SK-N-SH treated with all-trans-retinoic acid at 6 μM for 48 hours (cell line): ENCODE measurements at regions not wholly inside any gene's neighbourhood (a gene's known extent, or its start where the extent isn't known, plus 50 kb on each side); places are given as distances from the start of the nearest gene placed in this dataset.
A peak's percentile ranks its signal among the peaks of the same experiment; 100 is the strongest.

ENCODE experiments used
- ARNTL ChIP-seq: fragments of 450-650 bp; formaldehyde crosslinking; IDR thresholded peaks from 2 replicates; pipeline ENCODE4 v1.5.0; 2020; ENCODE audit warnings: low read depth, mild to moderate bottlenecking, moderate library complexity, borderline replicate concordance
- CSDC2 ChIP-seq: fragments of 250-450 bp; sonication (Bioruptor Pico); IDR thresholded peaks from 2 replicates; pipeline ENCODE4 v1.5.0; 2020; ENCODE audit warnings: mild to moderate bottlenecking, moderate library complexity
- ESRRG ChIP-seq: fragments of 250-450 bp; sonication (Bioruptor Pico); IDR thresholded peaks from 2 replicates; pipeline ENCODE4 v1.6.1; 2021; ENCODE audit warnings: mild to moderate bottlenecking
- GLIS3 ChIP-seq: fragments of 250-450 bp; sonication (Bioruptor Pico); IDR thresholded peaks from 2 replicates; pipeline ENCODE4 v1.5.0; 2020; ENCODE audit warnings: mild to moderate bottlenecking, moderate library complexity
- ISL1 ChIP-seq: fragments of 250-450 bp; sonication (Bioruptor Pico); IDR thresholded peaks from 2 replicates; pipeline ENCODE4 v2.1.2; 2022; ENCODE audit warnings: mild to moderate bottlenecking, moderate library complexity
- OSR1 ChIP-seq: fragments of 250-450 bp; sonication (Bioruptor Pico); IDR thresholded peaks from 2 replicates; pipeline ENCODE4 v1.8.0; 2022; ENCODE audit warnings: moderate library complexity, mild to moderate bottlenecking, inconsistent platforms
- PATZ1 ChIP-seq: fragments of 250-450 bp; sonication (Bioruptor Pico); IDR thresholded peaks from 2 replicates; pipeline ENCODE4 v1.8.0; 2020; ENCODE audit warnings: mild to moderate bottlenecking, moderate library complexity, borderline replicate concordance
- SNAI2 ChIP-seq: fragments of 250-450 bp; sonication (Bioruptor Pico); IDR thresholded peaks from 2 replicates; pipeline ENCODE4 v1.5.0; 2020; ENCODE audit warnings: mild to moderate bottlenecking, moderate library complexity
- TOX ChIP-seq: fragments of 250-450 bp; sonication (Bioruptor Pico); IDR thresholded peaks from 2 replicates; pipeline ENCODE4 v1.8.0; 2021; ENCODE audit warnings: mild to moderate bottlenecking, moderate library complexity, borderline replicate concordance
- ZFP3 ChIP-seq: fragments of 250-450 bp; sonication (Bioruptor Pico); IDR thresholded peaks from 2 replicates; pipeline ENCODE4 v1.5.0; 2020; ENCODE audit warnings: mild to moderate bottlenecking, moderate library complexity
- ZNF565 ChIP-seq: fragments of 450-650 bp; formaldehyde crosslinking; conservative IDR thresholded peaks from 2 replicates; pipeline ENCODE4 v1.5.0; 2020; ENCODE audit warnings: low read depth, mild to moderate bottlenecking, moderate library complexity
- TF ChIP-seq, protein P1 (sequence below): fragments of 250-450 bp; sonication (Bioruptor Pico); IDR thresholded peaks from 2 replicates; pipeline ENCODE4 v1.5.1; 2020; ENCODE audit warnings: low read depth, mild to moderate bottlenecking, moderate library complexity
- TF ChIP-seq, protein P2 (sequence below): fragments of 250-450 bp; sonication (Bioruptor Pico); IDR thresholded peaks from 2 replicates; pipeline ENCODE4 v1.5.0; 2020; ENCODE audit warnings: mild to moderate bottlenecking, moderate library complexity

DNA sequence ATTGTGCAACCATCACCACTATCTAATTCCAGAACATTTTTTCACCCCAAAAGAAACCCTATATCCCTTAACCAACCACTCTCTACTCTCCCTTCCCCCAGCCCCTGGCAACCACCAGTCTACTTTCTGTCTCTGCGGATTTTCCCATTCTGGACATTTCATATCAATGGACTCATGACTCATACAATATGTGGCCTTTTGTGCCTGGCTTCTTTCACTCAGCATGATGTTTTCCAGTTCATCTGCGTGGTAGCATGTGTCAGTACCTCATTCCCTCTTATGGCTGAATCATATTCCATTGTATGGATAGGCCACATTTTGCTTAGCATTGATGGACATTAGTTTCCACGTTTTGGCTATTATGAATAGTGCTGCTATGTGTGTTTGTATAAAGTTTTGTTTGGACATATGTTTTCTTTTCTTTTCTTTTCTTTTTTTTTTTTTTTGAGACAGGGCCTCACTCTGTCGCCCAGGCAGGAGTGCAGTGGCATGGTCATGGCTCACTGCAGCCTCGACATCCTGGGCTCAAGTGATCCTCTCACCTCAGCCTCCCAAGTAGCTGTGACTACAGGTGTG lies 335.4 kb downstream of the BCOR start:
- no peak for TF ChIP-seq CSDC2
- TF ChIP-seq, protein P1, sequence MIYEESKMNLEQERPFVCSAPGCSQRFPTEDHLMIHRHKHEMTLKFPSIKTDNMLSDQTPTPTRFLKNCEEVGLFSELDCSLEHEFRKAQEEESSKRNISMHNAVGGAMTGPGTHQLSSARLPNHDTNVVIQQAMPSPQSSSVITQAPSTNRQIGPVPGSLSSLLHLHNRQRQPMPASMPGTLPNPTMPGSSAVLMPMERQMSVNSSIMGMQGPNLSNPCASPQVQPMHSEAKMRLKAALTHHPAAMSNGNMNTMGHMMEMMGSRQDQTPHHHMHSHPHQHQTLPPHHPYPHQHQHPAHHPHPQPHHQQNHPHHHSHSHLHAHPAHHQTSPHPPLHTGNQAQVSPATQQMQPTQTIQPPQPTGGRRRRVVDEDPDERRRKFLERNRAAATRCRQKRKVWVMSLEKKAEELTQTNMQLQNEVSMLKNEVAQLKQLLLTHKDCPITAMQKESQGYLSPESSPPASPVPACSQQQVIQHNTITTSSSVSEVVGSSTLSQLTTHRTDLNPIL (CRISPR knock-in tag): no peak
- no peak for TF ChIP-seq ARNTL (CRISPR knock-in tag)
- no peak for TF ChIP-seq OSR1 (CRISPR knock-in tag)
- 0 out of 2 replicates have a peak, but pooled peaks have one; percentile 43 for TF ChIP-seq PATZ1 (CRISPR knock-in tag)
- TF ChIP-seq ZNF565 (CRISPR knock-in tag): no peak
- no peak for TF ChIP-seq ISL1 (CRISPR knock-in tag)
- no peak for TF ChIP-seq ESRRG (CRISPR knock-in tag)
- TF ChIP-seq, protein P2, sequence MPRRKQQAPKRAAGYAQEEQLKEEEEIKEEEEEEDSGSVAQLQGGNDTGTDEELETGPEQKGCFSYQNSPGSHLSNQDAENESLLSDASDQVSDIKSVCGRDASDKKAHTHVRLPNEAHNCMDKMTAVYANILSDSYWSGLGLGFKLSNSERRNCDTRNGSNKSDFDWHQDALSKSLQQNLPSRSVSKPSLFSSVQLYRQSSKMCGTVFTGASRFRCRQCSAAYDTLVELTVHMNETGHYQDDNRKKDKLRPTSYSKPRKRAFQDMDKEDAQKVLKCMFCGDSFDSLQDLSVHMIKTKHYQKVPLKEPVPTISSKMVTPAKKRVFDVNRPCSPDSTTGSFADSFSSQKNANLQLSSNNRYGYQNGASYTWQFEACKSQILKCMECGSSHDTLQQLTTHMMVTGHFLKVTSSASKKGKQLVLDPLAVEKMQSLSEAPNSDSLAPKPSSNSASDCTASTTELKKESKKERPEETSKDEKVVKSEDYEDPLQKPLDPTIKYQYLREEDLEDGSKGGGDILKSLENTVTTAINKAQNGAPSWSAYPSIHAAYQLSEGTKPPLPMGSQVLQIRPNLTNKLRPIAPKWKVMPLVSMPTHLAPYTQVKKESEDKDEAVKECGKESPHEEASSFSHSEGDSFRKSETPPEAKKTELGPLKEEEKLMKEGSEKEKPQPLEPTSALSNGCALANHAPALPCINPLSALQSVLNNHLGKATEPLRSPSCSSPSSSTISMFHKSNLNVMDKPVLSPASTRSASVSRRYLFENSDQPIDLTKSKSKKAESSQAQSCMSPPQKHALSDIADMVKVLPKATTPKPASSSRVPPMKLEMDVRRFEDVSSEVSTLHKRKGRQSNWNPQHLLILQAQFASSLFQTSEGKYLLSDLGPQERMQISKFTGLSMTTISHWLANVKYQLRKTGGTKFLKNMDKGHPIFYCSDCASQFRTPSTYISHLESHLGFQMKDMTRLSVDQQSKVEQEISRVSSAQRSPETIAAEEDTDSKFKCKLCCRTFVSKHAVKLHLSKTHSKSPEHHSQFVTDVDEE: no peak
- TF ChIP-seq GLIS3 (CRISPR knock-in tag): no peak
- TF ChIP-seq TOX (CRISPR knock-in tag): peak; percentile 79; the same call in 1 of the 2 replicates
- TF ChIP-seq SNAI2 (CRISPR knock-in tag): no peak
- TF ChIP-seq ZFP3 (CRISPR knock-in tag): no peak
